HFF-Myc (cell line): ENCODE measurements at regions not wholly inside any gene's neighbourhood (a gene's known extent, or its start where the extent isn't known, plus 50 kb on each side); places are given as distances from the start of the nearest gene placed in this dataset.
A peak's percentile ranks its signal among the peaks of the same experiment; 100 is the strongest.

Source experiments
- DNase-seq: peaks from one replicate; pipeline ENCODE4 v3.0.0-alpha.2; 2011; ENCODE audit warnings: low read depth; ENCODE audit errors: extremely low read depth
- H3K4me3 ChIP-seq: replicated peaks from 2 replicates; pipeline ENCODE4 v1.5.1; 2011; ENCODE audit warnings: low read depth, mild to moderate bottlenecking, control low read depth, low read length
- CTCF ChIP-seq: IDR thresholded peaks from 2 replicates; pipeline ENCODE4 v1.5.1; 2012; ENCODE audit warnings: mild to moderate bottlenecking, low read depth, low read length, control low read depth; ENCODE audit errors: missing control alignments

- no peak for TF ChIP-seq CTCF
- no peak overlapping the region for H3K4me3 ChIP-seq
- DNase-seq = peak; percentile 51
Observed at GRCh38 chr4:19982556-19982955, 269.1 kb upstream of the SLIT2 start.

- H3K4me3 ChIP-seq = no peak overlapping the region
- no peak for DNase-seq
- no peak for TF ChIP-seq CTCF
Observed at GRCh38 chr4:19971829-19972228, 279.9 kb upstream of the SLIT2 start.

DNA sequence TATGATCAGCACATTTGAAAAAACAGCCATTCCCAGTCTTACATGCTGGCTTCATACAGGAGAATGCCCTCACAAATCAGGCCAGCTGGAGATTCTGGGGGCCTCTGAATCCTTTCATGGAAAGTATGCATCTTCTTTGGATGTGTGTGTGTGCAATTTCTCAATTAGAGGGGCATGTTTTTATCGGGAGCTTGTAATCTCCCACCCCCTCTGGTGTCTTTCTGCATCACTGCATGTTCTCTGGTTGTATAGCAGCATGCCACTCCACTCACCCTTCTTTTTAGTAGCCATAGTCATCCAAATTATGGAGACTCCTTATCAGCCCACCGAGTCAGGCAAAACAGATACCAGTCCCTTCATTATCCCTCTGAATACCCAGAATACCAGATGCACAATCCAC lies 282.2 kb upstream of the SLIT2 start:
- no peak for DNase-seq
- peak; percentile 14 for TF ChIP-seq CTCF
- no peak overlapping the region for H3K4me3 ChIP-seq

DNA sequence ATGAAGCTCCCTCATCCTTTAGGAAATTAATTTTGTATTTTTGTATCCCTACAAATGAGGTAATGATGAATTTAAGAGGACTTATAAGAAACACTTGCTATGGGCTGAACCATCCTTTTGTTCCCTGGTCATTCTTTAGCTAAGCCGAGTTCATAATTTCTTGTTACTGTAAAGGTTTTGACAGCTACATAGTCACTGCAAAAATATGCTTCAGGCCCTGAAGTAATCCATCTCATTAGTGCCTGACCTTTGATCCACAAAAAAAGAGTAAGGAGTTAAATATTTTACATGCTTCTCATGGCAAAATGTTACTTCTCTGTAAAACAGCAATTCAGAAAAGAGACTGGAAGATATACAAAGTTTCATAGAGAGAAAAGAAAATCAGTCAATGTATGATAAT lies 290.6 kb upstream of the SLIT2 start:
- TF ChIP-seq CTCF = no peak
- DNase-seq = no peak
- H3K4me3 ChIP-seq = no peak overlapping the region

GRCh38 chr4:19958848-19959247 lies 292.9 kb upstream of the SLIT2 start:
- DNase-seq = no peak
- TF ChIP-seq CTCF = no peak
- H3K4me3 ChIP-seq = no peak overlapping the region

DNA sequence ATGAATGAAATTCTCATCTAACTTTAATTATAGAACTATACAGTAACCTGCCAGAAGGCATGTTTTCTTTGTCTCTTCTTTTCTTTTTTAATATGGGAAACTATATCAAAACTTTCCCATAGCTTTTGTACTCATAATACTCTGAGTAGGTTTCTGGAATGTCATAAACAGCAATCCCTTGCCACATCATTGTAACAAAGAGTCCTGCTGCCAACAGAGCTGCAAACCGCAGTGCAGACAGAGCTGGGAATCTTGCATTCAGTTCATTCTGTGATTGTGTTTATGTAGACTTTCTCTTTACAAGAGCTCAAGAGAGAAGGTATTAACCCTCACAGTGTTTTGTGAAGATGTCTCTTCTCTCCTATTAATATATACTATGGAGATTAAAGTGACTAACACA lies 304.4 kb upstream of the SLIT2 start:
- TF ChIP-seq CTCF = no peak
- no peak overlapping the region for H3K4me3 ChIP-seq
- DNase-seq = no peak

DNA sequence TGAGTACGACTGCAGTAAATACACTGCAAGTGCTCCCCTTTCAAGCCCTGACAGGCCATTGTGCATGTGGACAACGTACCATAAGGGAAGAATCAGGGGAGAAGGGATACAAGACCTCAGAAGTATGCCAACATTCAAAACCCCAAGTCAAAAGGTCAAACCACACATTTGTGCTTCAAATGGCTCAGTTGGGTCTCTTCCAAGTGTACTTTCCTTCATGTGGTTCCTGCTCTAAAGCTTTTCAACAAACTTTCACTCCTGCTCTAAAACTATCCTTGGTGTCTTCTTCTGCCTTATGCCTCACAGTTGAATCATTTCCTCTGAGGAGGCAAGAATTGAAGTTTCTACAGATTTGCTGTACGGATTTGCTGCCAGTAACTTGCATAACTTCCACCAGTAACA lies 305.7 kb upstream of the SLIT2 start:
- TF ChIP-seq CTCF = no peak
- peak; percentile 100 for DNase-seq
- H3K4me3 ChIP-seq = 0 out of 2 replicates have a peak overlapping the region, but pooled peaks have one; percentile 10
